K562 (cell line): ENCODE measurements at regions not wholly inside any gene's neighbourhood (a gene's known extent, or its start where the extent isn't known, plus 50 kb on each side); places are given as distances from the start of the nearest gene placed in this dataset.

Experiments used
- ATAC-seq: fragments of 200-7000 bp; cut with Tn5 transposase; 3 replicates; pipeline ENCODE4 v1.9.1; 2020; ENCODE audit warnings: moderate library complexity
- BruUV-seq: library from RNA; stranded (reverse); fragments of 400-500 nt; replicated peaks from 2 replicates; lab custom pipeline; 2021; lab: Mats Ljungman, UMichigan
- CTCF ChIA-PET: fragments of 300-600 bp; formaldehyde crosslinking; extraction: SDS; loops from one replicate; lab custom pipeline; 2021; ENCODE audit warnings: low intra/inter-chr PET ratio; lab: Yijun Ruan, JAX
- POLR2A ChIA-PET: fragments of 300-600, 350-650 bp; sonication (Branson Sonifier 250); formaldehyde crosslinking; extraction: SDS; loops from one replicate; lab custom pipeline; 2021; ENCODE audit warnings: antibody characterized with exemption, inconsistent platforms; lab: Yijun Ruan, JAX
- DNase-seq, 4 experiments: peaks; one replicate each; pipeline versions ENCODE4 v3.0.0 to v3.0.0-alpha.2; 2011 to 2018; ENCODE audit warnings: low spot score in 3 of 4, mixed read lengths in 3 of 4; ENCODE audit errors: extremely low read depth in 1 of 4
- FAIRE-seq: peaks from 2 replicates; lab custom pipeline; 2011; peaks lifted over from hg19 to GRCh38; lab: Jason Lieb, UNC
- H2AFZ ChIP-seq: 2 replicates; pipeline ENCODE4 v1.6.0; 2011; ENCODE audit warnings: low read depth, low read length, control low read depth, inconsistent platforms
- H3K27ac ChIP-seq: fragments of 200-600 bp; 3 replicates; pipeline ENCODE4 v1.8.0; 2011; ENCODE audit warnings: low read depth, mild to moderate bottlenecking, control low read depth, inconsistent platforms, low read length, moderate library complexity, mixed read lengths; ENCODE audit errors: extremely low read depth
- H3K27me3 ChIP-seq, 2 experiments: fragments of 300-600 bp in 1 of 2; 2 replicates in 1 of 2; 3 replicates in 1 of 2; pipeline versions ENCODE4 v1.6.0 to v1.8.0; 2011; ENCODE audit warnings: inconsistent platforms in 2 of 2, low read length in 2 of 2, mild to moderate bottlenecking in 1 of 2, mixed read lengths in 1 of 2, moderate library complexity in 1 of 2; ENCODE audit not compliant: control insufficient read depth in 2 of 2, insufficient read depth in 2 of 2
- H3K36me3 ChIP-seq: fragments of 300-600 bp; 3 replicates; pipeline ENCODE4 v1.8.0; 2011; ENCODE audit warnings: mild to moderate bottlenecking, low read length, inconsistent platforms; ENCODE audit not compliant: control insufficient read depth, insufficient read depth
- H3K4me1 ChIP-seq, 2 experiments: fragments of 200-600 bp in 1 of 2; replicated peaks in 1 of 2; 2 replicates in 1 of 2; 3 replicates in 1 of 2; pipeline versions ENCODE4 v1.5.1 to v1.8.0; 2011; ENCODE audit warnings: inconsistent platforms in 2 of 2, low read length in 2 of 2, mild to moderate bottlenecking in 1 of 2, mixed read lengths in 1 of 2, moderate library complexity in 1 of 2; ENCODE audit not compliant: control insufficient read depth in 2 of 2, insufficient read depth in 2 of 2
- H3K4me2 ChIP-seq: 2 replicates; pipeline ENCODE4 v1.6.1; 2011; ENCODE audit warnings: low read length, control low read depth, inconsistent platforms, mixed read lengths; ENCODE audit not compliant: insufficient read depth
- H3K4me3 ChIP-seq: fragments of 200-600 bp; sonication (generic), shearing (Covaris generic); 2 replicates; pipeline ENCODE4 v1.5.1; 2016; ENCODE audit warnings: control low read depth, inconsistent platforms
- H3K79me2 ChIP-seq: fragments of 200-600 bp; 3 replicates; pipeline ENCODE4 v1.8.0; 2011; ENCODE audit warnings: low read length, inconsistent platforms; ENCODE audit not compliant: control insufficient read depth, insufficient read depth
- H3K9ac ChIP-seq, 2 experiments: 2 replicates each; pipeline versions ENCODE4 v1.6.0 to v1.6.1; 2011; ENCODE audit warnings: low read depth in 2 of 2, low read length in 2 of 2, control low read depth in 1 of 2, inconsistent platforms in 1 of 2, mild to moderate bottlenecking in 1 of 2, mixed read lengths in 1 of 2; ENCODE audit not compliant: insufficient read depth in 1 of 2
- H3K9me1 ChIP-seq: one replicate; pipeline ENCODE4 v1.6.0; 2011; ENCODE audit warnings: inconsistent platforms, mild to moderate bottlenecking, low read length, moderate library complexity; ENCODE audit not compliant: control insufficient read depth, insufficient read depth
- H3K9me3 ChIP-seq: replicated peaks from 2 replicates; pipeline ENCODE4 v1.5.1; 2011; ENCODE audit warnings: low read depth, low read length, inconsistent platforms; ENCODE audit not compliant: control insufficient read depth, insufficient read depth
- H4K20me1 ChIP-seq: replicated peaks from 2 replicates; pipeline ENCODE4 v1.6.1; 2011; ENCODE audit warnings: low read length, inconsistent platforms, mixed read lengths; ENCODE audit not compliant: control insufficient read depth, insufficient read depth
- ATF7 ChIP-seq: fragments of 450-650 bp; IDR thresholded peaks from 2 replicates; pipeline ENCODE4 v1.7.1; 2014; ENCODE audit warnings: mild to moderate bottlenecking, moderate library complexity
- BRF1 ChIP-seq: IDR thresholded peaks from 3 replicates; pipeline ENCODE4 v1.6.1; 2011; ENCODE audit warnings: borderline replicate concordance, mild to moderate bottlenecking; ENCODE audit not compliant: insufficient read length; ENCODE audit errors: extremely low read depth
- CREM ChIP-seq: IDR thresholded peaks from 2 replicates; pipeline ENCODE4 v1.6.1; 2014; ENCODE audit warnings: antibody characterized with exemption, low read depth
- DMBX1 ChIP-seq: fragments of 250-450 bp; sonication (Bioruptor Pico); IDR thresholded peaks from 2 replicates; pipeline ENCODE4 v1.8.0; 2022; ENCODE audit warnings: inconsistent platforms, mild to moderate bottlenecking, moderate library complexity, borderline replicate concordance
- ELF1 ChIP-seq: fragments of 200-800 bp; sonication (Bioruptor generic); IDR thresholded peaks from 2 replicates; pipeline ENCODE4 v1.6.1; 2016; ENCODE audit warnings: missing genetic modification characterization, missing compliant biosample characterization
- ETV1 ChIP-seq: fragments of 450-650 bp; conservative IDR thresholded peaks from 2 replicates; pipeline ENCODE4 v1.6.1; 2016; ENCODE audit warnings: missing genetic modification characterization, control low read depth, low read depth, missing compliant biosample characterization
- NCOA1 ChIP-seq: fragments of 450-650 bp; IDR thresholded peaks from 2 replicates; pipeline ENCODE4 v1.6.1; 2016; ENCODE audit warnings: low read depth
- NFIX ChIP-seq: fragments of 250-450 bp; sonication (Bioruptor Pico); IDR thresholded peaks from 2 replicates; pipeline ENCODE4 v1.4.0; 2020; ENCODE audit warnings: low read depth, mild to moderate bottlenecking, moderate library complexity
- SAP30 ChIP-seq: fragments of 200-600 bp; sonication (generic); IDR thresholded peaks from 2 replicates; pipeline ENCODE4 v1.6.1; 2012; ENCODE audit warnings: borderline replicate concordance, low read depth, mild to moderate bottlenecking, moderate library complexity, low read length, control low read depth, inconsistent platforms; ENCODE audit not compliant: insufficient read depth, poor library complexity, severe bottlenecking
- TFAM ChIP-seq: fragments of 250-450 bp; sonication (Bioruptor Pico); conservative IDR thresholded peaks from 2 replicates; pipeline ENCODE4 v1.5.0; 2021; ENCODE audit warnings: mild to moderate bottlenecking, moderate library complexity
- WGBS: fragments of 100-300 bp; shearing (Covaris generic); methylation state at CpG from one replicate; pipeline ENCODE4 v1.1.6; 2016; ENCODE audit warnings: low coverage, mixed read lengths; ENCODE audit not compliant: insufficient coverage; ENCODE audit errors: missing lambda C conversion rate; 5-methylcytosine and 5-hydroxymethylcytosine counted together
- in situ Hi-C: fragments of 300-500 bp; cut with MboI; formaldehyde crosslinking; loops from 4 replicates; pipeline ENCODE4 v1.15.0; 2018; ENCODE audit warnings: inconsistent platforms, mixed read lengths
- intact Hi-C: fragments of 100-400 bp; cut with micrococcal nuclease; formaldehyde crosslinking; loops from 2 replicates; pipeline ENCODE4 v1.14.2; 2022
- TF ChIP-seq, protein P1 (sequence below): sonication (generic); formaldehyde crosslinking; IDR thresholded peaks from 2 replicates; pipeline ENCODE4 v1.8.0; 2022; ENCODE audit warnings: mild to moderate bottlenecking, missing genetic modification reagents
- TF ChIP-seq, protein P2 (sequence below): fragments of 250-450 bp; sonication (Bioruptor Pico); IDR thresholded peaks from 2 replicates; pipeline ENCODE4 v1.6.1; 2021; ENCODE audit warnings: mild to moderate bottlenecking
- TF ChIP-seq, protein P3 (sequence below): fragments of 450-650 bp; IDR thresholded peaks from 2 replicates; pipeline ENCODE4 v1.6.1; 2016; ENCODE audit warnings: mild to moderate bottlenecking

DNA sequence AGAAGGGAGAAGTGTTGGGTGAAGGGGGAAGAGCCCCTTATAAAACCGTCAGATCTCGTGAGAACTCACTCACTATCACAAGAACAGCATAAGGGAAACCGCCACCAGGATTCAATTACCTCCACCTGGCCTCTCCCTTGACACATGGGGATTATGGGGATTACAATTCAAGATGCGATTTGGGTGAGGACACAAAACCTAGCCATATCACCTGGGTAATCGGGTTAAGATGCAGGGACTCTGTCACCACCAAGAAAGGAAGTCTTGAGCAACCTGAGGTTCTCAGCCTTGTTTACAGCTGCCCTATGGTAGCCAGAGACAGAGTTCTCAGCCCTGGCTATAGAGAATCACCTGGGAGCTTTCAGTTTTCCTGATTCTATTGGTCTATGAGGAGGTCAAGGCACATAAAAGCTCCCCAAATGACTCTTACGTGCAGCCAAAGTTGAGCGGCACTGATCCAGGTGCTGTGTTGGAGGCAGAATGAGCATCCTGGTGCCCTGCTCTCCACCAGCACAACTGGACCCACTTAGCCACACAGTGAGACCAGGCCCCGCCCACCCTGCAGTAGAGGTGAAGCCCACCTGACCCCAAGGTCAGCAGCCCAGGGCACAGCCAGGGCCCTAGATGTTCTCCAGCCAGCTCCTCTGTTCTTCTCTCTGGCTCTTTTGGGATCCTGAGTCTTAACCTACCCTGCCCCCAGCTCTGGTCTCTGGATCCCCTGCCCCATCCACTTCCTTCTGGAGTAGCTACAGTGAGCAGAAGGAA is 138.5 kb upstream of the CDH5 start:
- TF ChIP-seq SAP30 (no peak), DMBX1 (no peak), NCOA1 (no peak), ELF1 (no peak), NFIX (CRISPR knock-in tag) (no peak), CREM (no peak), BRF1 (no peak), ETV1 (tag) (no peak), ATF7 (no peak), TFAM (no peak)
- TF ChIP-seq, protein P1, sequence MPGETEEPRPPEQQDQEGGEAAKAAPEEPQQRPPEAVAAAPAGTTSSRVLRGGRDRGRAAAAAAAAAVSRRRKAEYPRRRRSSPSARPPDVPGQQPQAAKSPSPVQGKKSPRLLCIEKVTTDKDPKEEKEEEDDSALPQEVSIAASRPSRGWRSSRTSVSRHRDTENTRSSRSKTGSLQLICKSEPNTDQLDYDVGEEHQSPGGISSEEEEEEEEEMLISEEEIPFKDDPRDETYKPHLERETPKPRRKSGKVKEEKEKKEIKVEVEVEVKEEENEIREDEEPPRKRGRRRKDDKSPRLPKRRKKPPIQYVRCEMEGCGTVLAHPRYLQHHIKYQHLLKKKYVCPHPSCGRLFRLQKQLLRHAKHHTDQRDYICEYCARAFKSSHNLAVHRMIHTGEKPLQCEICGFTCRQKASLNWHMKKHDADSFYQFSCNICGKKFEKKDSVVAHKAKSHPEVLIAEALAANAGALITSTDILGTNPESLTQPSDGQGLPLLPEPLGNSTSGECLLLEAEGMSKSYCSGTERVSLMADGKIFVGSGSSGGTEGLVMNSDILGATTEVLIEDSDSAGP: no peak
- TF ChIP-seq, protein P2, sequence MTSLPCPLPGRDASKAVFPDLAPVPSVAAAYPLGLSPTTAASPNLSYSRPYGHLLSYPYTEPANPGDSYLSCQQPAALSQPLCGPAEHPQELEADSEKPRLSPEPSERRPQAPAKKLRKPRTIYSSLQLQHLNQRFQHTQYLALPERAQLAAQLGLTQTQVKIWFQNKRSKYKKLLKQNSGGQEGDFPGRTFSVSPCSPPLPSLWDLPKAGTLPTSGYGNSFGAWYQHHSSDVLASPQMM (CRISPR knock-in tag): no peak
- TF ChIP-seq, protein P3, sequence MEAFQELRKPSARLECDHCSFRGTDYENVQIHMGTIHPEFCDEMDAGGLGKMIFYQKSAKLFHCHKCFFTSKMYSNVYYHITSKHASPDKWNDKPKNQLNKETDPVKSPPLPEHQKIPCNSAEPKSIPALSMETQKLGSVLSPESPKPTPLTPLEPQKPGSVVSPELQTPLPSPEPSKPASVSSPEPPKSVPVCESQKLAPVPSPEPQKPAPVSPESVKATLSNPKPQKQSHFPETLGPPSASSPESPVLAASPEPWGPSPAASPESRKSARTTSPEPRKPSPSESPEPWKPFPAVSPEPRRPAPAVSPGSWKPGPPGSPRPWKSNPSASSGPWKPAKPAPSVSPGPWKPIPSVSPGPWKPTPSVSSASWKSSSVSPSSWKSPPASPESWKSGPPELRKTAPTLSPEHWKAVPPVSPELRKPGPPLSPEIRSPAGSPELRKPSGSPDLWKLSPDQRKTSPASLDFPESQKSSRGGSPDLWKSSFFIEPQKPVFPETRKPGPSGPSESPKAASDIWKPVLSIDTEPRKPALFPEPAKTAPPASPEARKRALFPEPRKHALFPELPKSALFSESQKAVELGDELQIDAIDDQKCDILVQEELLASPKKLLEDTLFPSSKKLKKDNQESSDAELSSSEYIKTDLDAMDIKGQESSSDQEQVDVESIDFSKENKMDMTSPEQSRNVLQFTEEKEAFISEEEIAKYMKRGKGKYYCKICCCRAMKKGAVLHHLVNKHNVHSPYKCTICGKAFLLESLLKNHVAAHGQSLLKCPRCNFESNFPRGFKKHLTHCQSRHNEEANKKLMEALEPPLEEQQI: no peak
- CTCF ChIA-PET: no interaction called here
- Histone ChIP-seq H3K79me2 (no peaks in the 10 kb centered on the region), H3K27me3 (peaks cover 0 to 20% of the 10 kb centered on the region in 2 experiments; a peak in 2 of 5 replicates), H3K9me3 (no peaks in the 10 kb centered on the region), H3K9ac (no peak overlapping the region), H3K4me3 (no peak overlapping the region), H4K20me1 (no peaks in the 10 kb centered on the region), H3K27ac (no peak overlapping the region), H3K4me1 (no peaks in the 10 kb centered on the region), H2AFZ (no peak overlapping the region), H3K4me2 (no peak overlapping the region), H3K9me1 (no peaks in the 10 kb centered on the region), H3K36me3 (no peaks in the 10 kb centered on the region)
- DNase-seq (no peak), ATAC-seq (no peak), FAIRE-seq (no peak)
- no TSS peak for BruUV-seq
- 1% methylated on average over 8 of the region's 8 CpGs for WGBS
- in situ Hi-C loops (no loop called here), intact Hi-C loops (no loop called here)
- POLR2A ChIA-PET: interaction anchor here (0.9 to 1.1 kb wide), 2 partner anchors 13 to 81 kb away, joined by 3 to 4 read pairs; no protein-coding TSS in a partner anchor
